H9 (cell line): ENCODE measurements at regions not wholly inside any gene's neighbourhood (a gene's known extent, or its start where the extent isn't known, plus 50 kb on each side); places are given as distances from the start of the nearest gene placed in this dataset.

Experiments used
- DNase-seq: peaks from one replicate; pipeline ENCODE4 v3.0.0-alpha.2; 2017
- H2AFZ ChIP-seq: one replicate; pipeline ENCODE4 v1.6.1; 2013; ENCODE audit warnings: mild to moderate bottlenecking, low read length, control low read depth, moderate library complexity
- H2AK5ac ChIP-seq: 2 replicates; pipeline ENCODE4 v1.6.1; 2013; ENCODE audit warnings: low read length, control low read depth, mixed read lengths; ENCODE audit not compliant: insufficient read length
- H2BK120ac ChIP-seq: one replicate; pipeline ENCODE4 v1.6.1; 2013; ENCODE audit warnings: low read depth, mild to moderate bottlenecking, low read length, control low read depth, inconsistent platforms; ENCODE audit not compliant: poor library complexity, severe bottlenecking
- H2BK12ac ChIP-seq: 2 replicates; pipeline ENCODE4 v1.6.1; 2013; ENCODE audit warnings: low read length, control low read depth, mixed read lengths, low read depth; ENCODE audit not compliant: insufficient read length
- H2BK15ac ChIP-seq: 2 replicates; pipeline ENCODE4 v1.6.1; 2013; ENCODE audit warnings: low read depth, low read length, control low read depth
- H2BK20ac ChIP-seq: one replicate; pipeline ENCODE4 v1.6.1; 2013; ENCODE audit warnings: low read depth, mild to moderate bottlenecking, low read length, control low read depth, inconsistent platforms; ENCODE audit not compliant: poor library complexity, severe bottlenecking
- H2BK5ac ChIP-seq: 2 replicates; pipeline ENCODE4 v1.6.1; 2013; ENCODE audit warnings: low read length, control low read depth, mixed read lengths; ENCODE audit not compliant: insufficient read length
- H3K14ac ChIP-seq: 2 replicates; pipeline ENCODE4 v1.6.1; 2013; ENCODE audit warnings: low read length, control low read depth; ENCODE audit not compliant: insufficient read depth
- H3K18ac ChIP-seq: 2 replicates; pipeline ENCODE4 v1.6.1; 2013; ENCODE audit warnings: low read depth, mild to moderate bottlenecking, mixed read lengths, low read length, control low read depth; ENCODE audit not compliant: insufficient read length
- H3K23ac ChIP-seq: 2 replicates; pipeline ENCODE4 v1.6.1; 2013; ENCODE audit warnings: low read length, control low read depth, mixed read lengths, low read depth; ENCODE audit not compliant: insufficient read length
- H3K23me2 ChIP-seq: 2 replicates; pipeline ENCODE4 v1.6.1; 2013; ENCODE audit warnings: low read depth, mild to moderate bottlenecking, mixed read lengths, low read length, control low read depth; ENCODE audit not compliant: insufficient read length, poor library complexity, severe bottlenecking
- H3K27ac ChIP-seq: 2 replicates; pipeline ENCODE4 v1.5.1; 2013; ENCODE audit warnings: low read length, control low read depth, mixed read lengths, low read depth; ENCODE audit not compliant: insufficient read length
- H3K27me3 ChIP-seq: 2 replicates; pipeline ENCODE4 v1.6.1; 2013; ENCODE audit warnings: low read length, control low read depth, inconsistent platforms; ENCODE audit not compliant: insufficient read depth
- H3K4ac ChIP-seq: 2 replicates; pipeline ENCODE4 v1.6.1; 2013; ENCODE audit warnings: low read depth, mild to moderate bottlenecking, control low read depth, inconsistent platforms, low read length, moderate library complexity
- H3K4me1 ChIP-seq: 2 replicates; pipeline ENCODE4 v1.6.1; 2013; ENCODE audit warnings: low read length, control low read depth, inconsistent platforms; ENCODE audit not compliant: insufficient read depth
- H3K4me2 ChIP-seq: 2 replicates; pipeline ENCODE4 v1.6.1; 2013; ENCODE audit warnings: low read length, control low read depth, mixed read lengths; ENCODE audit not compliant: insufficient read length, insufficient read depth
- H3K56ac ChIP-seq: 2 replicates; pipeline ENCODE4 v1.6.1; 2013; ENCODE audit warnings: low read depth, mild to moderate bottlenecking, mixed read lengths, low read length, control low read depth; ENCODE audit not compliant: insufficient read length
- H3K79me1 ChIP-seq: 2 replicates; pipeline ENCODE4 v1.6.1; 2013; ENCODE audit warnings: low read depth, mild to moderate bottlenecking, moderate library complexity, low read length, control low read depth, inconsistent platforms; ENCODE audit not compliant: insufficient read depth, poor library complexity, severe bottlenecking
- H3K79me2 ChIP-seq: 2 replicates; pipeline ENCODE4 v1.6.1; 2013; ENCODE audit warnings: low read length, control low read depth, inconsistent platforms; ENCODE audit not compliant: insufficient read depth
- H3K9ac ChIP-seq: 2 replicates; pipeline ENCODE4 v1.6.1; 2013; ENCODE audit warnings: low read length, control low read depth, mixed read lengths; ENCODE audit not compliant: insufficient read length; ENCODE audit errors: extremely low read depth
- H3K9me3 ChIP-seq: one replicate; pipeline ENCODE4 v1.6.1; 2013; ENCODE audit warnings: low read depth, low read length, inconsistent platforms; ENCODE audit not compliant: control insufficient read depth
- H3T11ph ChIP-seq: one replicate; pipeline ENCODE4 v1.6.1; 2013; ENCODE audit warnings: mild to moderate bottlenecking, low read length, control low read depth, inconsistent platforms
- H4K20me1 ChIP-seq: one replicate; pipeline ENCODE4 v1.6.1; 2013; ENCODE audit not compliant: control insufficient read depth, insufficient read length, insufficient read depth
- H4K5ac ChIP-seq: 2 replicates; pipeline ENCODE4 v1.6.1; 2013; ENCODE audit warnings: low read depth, mild to moderate bottlenecking, mixed read lengths, low read length, control low read depth; ENCODE audit not compliant: insufficient read length
- H4K8ac ChIP-seq: replicated peaks from 2 replicates; pipeline ENCODE4 v1.6.1; 2013; ENCODE audit warnings: low read length, control low read depth, mixed read lengths, low read depth; ENCODE audit not compliant: insufficient read length
- H4K91ac ChIP-seq: 2 replicates; pipeline ENCODE4 v1.6.1; 2013; ENCODE audit warnings: low read depth, mild to moderate bottlenecking, moderate library complexity, mixed read lengths, low read length, control low read depth; ENCODE audit not compliant: insufficient read length
- H3K27ac Mint-ChIP-seq, 3 experiments: 2 replicates in 2 of 3; 3 replicates in 1 of 3; pipeline ENCODE4 v1.8.0; 2020 to 2021; ENCODE audit warnings: mixed read lengths in 3 of 3, mild to moderate bottlenecking in 1 of 3, moderate library complexity in 1 of 3
- H3K27me3 Mint-ChIP-seq: 2 replicates; pipeline ENCODE4 v1.8.0; 2021; ENCODE audit warnings: low read depth, mild to moderate bottlenecking, moderate library complexity, mixed read lengths
- H3K36me3 Mint-ChIP-seq, 3 experiments: 2 replicates in 2 of 3; 3 replicates in 1 of 3; pipeline ENCODE4 v1.8.0; 2020 to 2021; ENCODE audit warnings: low read depth in 3 of 3, mixed read lengths in 3 of 3; ENCODE audit not compliant: insufficient read depth in 1 of 3
- H3K4me1 Mint-ChIP-seq, 2 experiments: 2 replicates each; pipeline ENCODE4 v1.8.0; 2020; ENCODE audit warnings: mixed read lengths in 2 of 2
- H3K4me3 Mint-ChIP-seq, 2 experiments: 2 replicates in 1 of 2; 3 replicates in 1 of 2; pipeline ENCODE4 v1.8.0; 2020 to 2021; ENCODE audit warnings: mild to moderate bottlenecking in 2 of 2, mixed read lengths in 2 of 2, moderate library complexity in 1 of 2
- H3K9me3 Mint-ChIP-seq, 2 experiments: 2 replicates in 1 of 2; 3 replicates in 1 of 2; pipeline ENCODE4 v1.8.0; 2020; ENCODE audit warnings: mild to moderate bottlenecking in 2 of 2, mixed read lengths in 2 of 2, moderate library complexity in 1 of 2
- WGBS: extraction: QIAGEN DNeasy Blood & Tissue Kit; methylation state at CpG from one replicate; pipeline ENCODE4 v1.1.7; 2013; ENCODE audit warnings: missing lambda C conversion rate, low lambda C conversion rate, mixed read lengths; ENCODE audit not compliant: insufficient read length; ENCODE audit errors: extremely low coverage; 5-methylcytosine and 5-hydroxymethylcytosine counted together
- TF ChIP-seq, protein P1 (sequence below): fragments of 200-600 bp; sonication (generic); conservative IDR thresholded peaks from 3 replicates; pipeline ENCODE4 v1.8.0; 2021; ENCODE audit warnings: antibody characterized with exemption, mild to moderate bottlenecking

- Histone ChIP-seq H3K23me2 (no peaks in the 10 kb centered on the region), H2BK5ac (no peak overlapping the region), H4K91ac (no peak overlapping the region), H3K4me1 (no peaks in the 10 kb centered on the region), H3K23ac (no peak overlapping the region), H3K4ac (no peak overlapping the region), H2BK120ac (no peak overlapping the region), H3K27me3 (no peaks in the 10 kb centered on the region), H2AFZ (no peak overlapping the region), H3K9me3 (no peaks in the 10 kb centered on the region), H3K9ac (no peak overlapping the region), H3K18ac (no peak overlapping the region), H3K79me2 (no peaks in the 10 kb centered on the region), H4K8ac (no peak overlapping the region), H4K20me1 (no peaks in the 10 kb centered on the region), H4K5ac (no peak overlapping the region), H3T11ph (no peak overlapping the region), H2AK5ac (no peak overlapping the region), H3K56ac (no peak overlapping the region), H2BK15ac (no peak overlapping the region), H2BK20ac (no peak overlapping the region), H3K27ac (no peak overlapping the region), H3K4me2 (no peak overlapping the region), H2BK12ac (no peak overlapping the region), H3K79me1 (no peaks in the 10 kb centered on the region), H3K14ac (no peak overlapping the region)
- Mint-ChIP-seq H3K9me3 (no peaks in the 10 kb centered on the region), H3K27ac (no peak overlapping the region), H3K36me3 (no peaks in the 10 kb centered on the region), H3K27me3 (no peaks in the 10 kb centered on the region), H3K4me3 (no peak overlapping the region), H3K4me1 (no peaks in the 10 kb centered on the region)
- WGBS: no CpG with 5 or more reads among the region's 4 CpGs
- TF ChIP-seq, protein P1, sequence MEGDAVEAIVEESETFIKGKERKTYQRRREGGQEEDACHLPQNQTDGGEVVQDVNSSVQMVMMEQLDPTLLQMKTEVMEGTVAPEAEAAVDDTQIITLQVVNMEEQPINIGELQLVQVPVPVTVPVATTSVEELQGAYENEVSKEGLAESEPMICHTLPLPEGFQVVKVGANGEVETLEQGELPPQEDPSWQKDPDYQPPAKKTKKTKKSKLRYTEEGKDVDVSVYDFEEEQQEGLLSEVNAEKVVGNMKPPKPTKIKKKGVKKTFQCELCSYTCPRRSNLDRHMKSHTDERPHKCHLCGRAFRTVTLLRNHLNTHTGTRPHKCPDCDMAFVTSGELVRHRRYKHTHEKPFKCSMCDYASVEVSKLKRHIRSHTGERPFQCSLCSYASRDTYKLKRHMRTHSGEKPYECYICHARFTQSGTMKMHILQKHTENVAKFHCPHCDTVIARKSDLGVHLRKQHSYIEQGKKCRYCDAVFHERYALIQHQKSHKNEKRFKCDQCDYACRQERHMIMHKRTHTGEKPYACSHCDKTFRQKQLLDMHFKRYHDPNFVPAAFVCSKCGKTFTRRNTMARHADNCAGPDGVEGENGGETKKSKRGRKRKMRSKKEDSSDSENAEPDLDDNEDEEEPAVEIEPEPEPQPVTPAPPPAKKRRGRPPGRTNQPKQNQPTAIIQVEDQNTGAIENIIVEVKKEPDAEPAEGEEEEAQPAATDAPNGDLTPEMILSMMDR: no peak
- DNase-seq: no peak
These were observed 871.3 kb upstream of the EYS start for GRCh38 chr6:66578362-66578761.
